ENCODE measurements at regions not wholly inside any gene's neighbourhood (a gene's known extent, or its start where the extent isn't known, plus 50 kb on each side); places are given as distances from the start of the nearest gene placed in this dataset.

- peaks cover 23% of the 10 kb centered on the region for H3K27me3 Mint-ChIP-seq (ENCODE audit: unreplicated experiment)
- no TSS peak for BruUV-seq (replicated peaks)
- intact Hi-C loops (cut with micrococcal nuclease; ENCODE audit: unreplicated experiment): no loop called here
- TF ChIP-seq CTCF (IDR thresholded peaks at IDR 0.05; ENCODE audit: unreplicated experiment): no peak
- DNase-seq: no peak
- H3K36me3 Mint-ChIP-seq (ENCODE audit: insufficient read depth, unreplicated experiment): no peaks in the 10 kb centered on the region
- no peak overlapping the region for H3K4me3 Mint-ChIP-seq (ENCODE audit: low read depth, unreplicated experiment)
- H3K9me3 Mint-ChIP-seq (ENCODE audit: low read depth, unreplicated experiment): no peaks in the 10 kb centered on the region
- H3K27ac Mint-ChIP-seq (ENCODE audit: unreplicated experiment): no peak overlapping the region
- peaks cover 11% of the 10 kb centered on the region for H3K4me1 Mint-ChIP-seq (ENCODE audit: low read depth, unreplicated experiment)
- CTCF ChIA-PET: no interaction called here
Observed at GRCh38 chr3:170643831-170644230, 58.0 kb upstream of the SLC7A14 start.

- intact Hi-C loops (cut with micrococcal nuclease; ENCODE audit: unreplicated experiment): no loop called here
- peaks cover 7% of the 10 kb centered on the region for H3K4me1 Mint-ChIP-seq (ENCODE audit: low read depth, unreplicated experiment)
- BruUV-seq (replicated peaks): no TSS peak
- no peak overlapping the region for H3K4me3 Mint-ChIP-seq (ENCODE audit: low read depth, unreplicated experiment)
- CTCF ChIA-PET: interaction anchor here (0.7 kb wide), 1 partner anchor 18 kb away, joined by 7 read pairs; no protein-coding TSS in a partner anchor
- no peak overlapping the region for H3K27ac Mint-ChIP-seq (ENCODE audit: unreplicated experiment)
- no peaks in the 10 kb centered on the region for H3K36me3 Mint-ChIP-seq (ENCODE audit: insufficient read depth, unreplicated experiment)
- no peak for DNase-seq
- H3K27me3 Mint-ChIP-seq (ENCODE audit: unreplicated experiment): peaks cover 23% of the 10 kb centered on the region
- no peaks in the 10 kb centered on the region for H3K9me3 Mint-ChIP-seq (ENCODE audit: low read depth, unreplicated experiment)
- no peak for TF ChIP-seq CTCF (IDR thresholded peaks at IDR 0.05; ENCODE audit: unreplicated experiment)
Observed at GRCh38 chr3:170642882-170643601, 57.2 kb upstream of the SLC7A14 start.

GRCh38 chr3:170641510-170642236 lies 55.8 kb upstream of the SLC7A14 start:
- Mint-ChIP-seq H3K27me3 (ENCODE audit: unreplicated experiment) (peaks cover 27% of the 10 kb centered on the region), H3K36me3 (ENCODE audit: insufficient read depth, unreplicated experiment) (no peaks in the 10 kb centered on the region), H3K4me1 (ENCODE audit: low read depth, unreplicated experiment) (no peaks in the 10 kb centered on the region), H3K4me3 (ENCODE audit: low read depth, unreplicated experiment) (no peak overlapping the region), H3K9me3 (ENCODE audit: low read depth, unreplicated experiment) (no peaks in the 10 kb centered on the region), H3K27ac (ENCODE audit: unreplicated experiment) (no peak overlapping the region)
- TF ChIP-seq CTCF (IDR thresholded peaks at IDR 0.05; ENCODE audit: unreplicated experiment): no peak
- BruUV-seq (replicated peaks): no TSS peak
- intact Hi-C loops (cut with micrococcal nuclease; ENCODE audit: unreplicated experiment): no loop called here
- no peak for DNase-seq
- CTCF ChIA-PET: interaction anchor here (0.7 kb wide), 1 partner anchor 132 kb away, joined by 3 read pairs; no protein-coding TSS in a partner anchor

- Mint-ChIP-seq H3K27me3 (ENCODE audit: unreplicated experiment) (peaks cover 36% of the 10 kb centered on the region), H3K27ac (ENCODE audit: unreplicated experiment) (no peak overlapping the region), H3K4me3 (ENCODE audit: low read depth, unreplicated experiment) (no peak overlapping the region), H3K36me3 (ENCODE audit: insufficient read depth, unreplicated experiment) (no peaks in the 10 kb centered on the region), H3K4me1 (ENCODE audit: low read depth, unreplicated experiment) (no peaks in the 10 kb centered on the region), H3K9me3 (ENCODE audit: low read depth, unreplicated experiment) (no peaks in the 10 kb centered on the region)
- no TSS peak for BruUV-seq (replicated peaks)
- intact Hi-C loops (cut with micrococcal nuclease; ENCODE audit: unreplicated experiment): no loop called here
- DNase-seq: no peak
- no peak for TF ChIP-seq CTCF (IDR thresholded peaks at IDR 0.05; ENCODE audit: unreplicated experiment)
- CTCF ChIA-PET: no interaction called here
Observed at GRCh38 chr3:170640737-170641171, 54.9 kb upstream of the SLC7A14 start.

Data from Calu3 (cell line).